GM23338 (cell line): ENCODE measurements at regions not wholly inside any gene's neighbourhood (a gene's known extent, or its start where the extent isn't known, plus 50 kb on each side); places are given as distances from the start of the nearest gene placed in this dataset.

ENCODE experiments used
- ATAC-seq: fragments of 200-7000 bp; cut with Tn5 transposase; 3 replicates; pipeline ENCODE4 v1.9.1; 2020
- DNase-seq: peaks from one replicate; pipeline ENCODE4 v3.0.0-alpha.2; 2015; ENCODE audit warnings: low spot score
- H2AFZ ChIP-seq: fragments of 200-600 bp; sonication (generic); 2 replicates; pipeline ENCODE4 v1.8.0; 2016; ENCODE audit warnings: antibody characterized with exemption, mild to moderate bottlenecking, moderate library complexity
- H3F3A ChIP-seq: fragments of 200-600 bp; sonication (generic); replicated peaks from 2 replicates; pipeline ENCODE4 v1.8.0; 2017; ENCODE audit warnings: antibody characterized with exemption, mixed run types, low read depth
- H3K27ac ChIP-seq: fragments of 200-600 bp; sonication (generic); 2 replicates; pipeline ENCODE4 v1.6.1; 2016; ENCODE audit warnings: low read depth
- H3K27me3 ChIP-seq: fragments of 200-600 bp; sonication (generic); 2 replicates; pipeline ENCODE4 v1.8.0; 2016; ENCODE audit warnings: mild to moderate bottlenecking, mixed run types, moderate library complexity; ENCODE audit not compliant: insufficient read depth
- H3K36me3 ChIP-seq: fragments of 200-600 bp; sonication (generic); 2 replicates; pipeline ENCODE4 v1.8.0; 2016; ENCODE audit warnings: mild to moderate bottlenecking; ENCODE audit not compliant: insufficient read depth
- H3K4me1 ChIP-seq: fragments of 200-600 bp; sonication (generic); 2 replicates; pipeline ENCODE4 v1.8.0; 2016; ENCODE audit warnings: mild to moderate bottlenecking, moderate library complexity; ENCODE audit not compliant: insufficient read depth
- H3K4me2 ChIP-seq: fragments of 200-600 bp; sonication (generic); 2 replicates; pipeline ENCODE4 v1.7.1; 2017; ENCODE audit warnings: mixed run types
- H3K4me3 ChIP-seq: fragments of 200-600 bp; sonication (generic); 2 replicates; pipeline ENCODE4 v1.6.1; 2016; ENCODE audit warnings: mixed run types
- H3K79me2 ChIP-seq: fragments of 200-600 bp; sonication (generic); replicated peaks from 2 replicates; pipeline ENCODE4 v1.8.0; 2017; ENCODE audit warnings: mild to moderate bottlenecking; ENCODE audit not compliant: insufficient read depth
- H3K9me2 ChIP-seq: fragments of 200-600 bp; sonication (generic); 2 replicates; pipeline ENCODE4 v1.8.0; 2017; ENCODE audit not compliant: insufficient read depth
- H4K20me1 ChIP-seq: fragments of 200-600 bp; sonication (generic); replicated peaks from 2 replicates; pipeline ENCODE4 v1.8.0; 2017; ENCODE audit warnings: mild to moderate bottlenecking; ENCODE audit not compliant: insufficient read depth
- H3K27ac Mint-ChIP-seq: 2 replicates; pipeline ENCODE4 v1.8.0; 2020; ENCODE audit warnings: inconsistent platforms, mild to moderate bottlenecking, moderate library complexity, mixed read lengths
- H3K27me3 Mint-ChIP-seq: 3 replicates; pipeline ENCODE4 v1.8.0; 2022; ENCODE audit warnings: low read depth, mild to moderate bottlenecking, moderate library complexity, mixed read lengths, inconsistent platforms; ENCODE audit not compliant: insufficient read depth, poor library complexity
- H3K36me3 Mint-ChIP-seq: 3 replicates; pipeline ENCODE4 v1.8.0; 2021; ENCODE audit warnings: low read depth, mild to moderate bottlenecking, inconsistent platforms, moderate library complexity, mixed read lengths
- H3K4me1 Mint-ChIP-seq: 3 replicates; pipeline ENCODE4 v1.8.0; 2020; ENCODE audit warnings: mild to moderate bottlenecking, inconsistent platforms, mixed read lengths
- H3K4me3 Mint-ChIP-seq: 3 replicates; pipeline ENCODE4 v1.8.0; 2021; ENCODE audit warnings: moderate library complexity, mild to moderate bottlenecking, inconsistent platforms, mixed read lengths
- H3K9me3 Mint-ChIP-seq: 3 replicates; pipeline ENCODE4 v1.8.0; 2020; ENCODE audit warnings: moderate library complexity, mild to moderate bottlenecking, inconsistent platforms, mixed read lengths
- CREB1 ChIP-seq: fragments of 250-450 bp; sonication (Bioruptor Pico); IDR thresholded peaks from 2 replicates; pipeline ENCODE4 v1.5.0; 2020; ENCODE audit warnings: low read depth, mild to moderate bottlenecking, moderate library complexity
- EZH2 ChIP-seq: fragments of 200-600 bp; sonication (generic); IDR thresholded peaks from one replicate; pipeline ENCODE4 v1.8.0; 2017; ENCODE audit warnings: antibody characterized with exemption, mild to moderate bottlenecking, low read depth; ENCODE audit not compliant: unreplicated experiment
- EZH2phosphoT487 ChIP-seq: fragments of 200-600 bp; sonication (generic); IDR thresholded peaks from one replicate; pipeline ENCODE4 v1.8.1; 2018; ENCODE audit warnings: antibody characterized with exemption; ENCODE audit not compliant: unreplicated experiment
- JUNB ChIP-seq: IDR thresholded peaks from one replicate; pipeline ENCODE4 v1.6.1; 2016; ENCODE audit warnings: antibody characterized with exemption; ENCODE audit not compliant: unreplicated experiment
- NANOG ChIP-seq: IDR thresholded peaks from 2 replicates; pipeline ENCODE4 v1.6.1; 2016; ENCODE audit warnings: antibody characterized with exemption, borderline replicate concordance
- POLR2AphosphoS5 ChIP-seq: IDR thresholded peaks from 2 replicates; pipeline ENCODE4 v1.6.1; 2016; ENCODE audit warnings: antibody characterized with exemption, low read depth
- STAT1 ChIP-seq: IDR thresholded peaks from one replicate; pipeline ENCODE4 v1.6.1; 2016; ENCODE audit warnings: antibody characterized with exemption; ENCODE audit not compliant: unreplicated experiment
- ZNF114 ChIP-seq: fragments of 250-450 bp; sonication (Bioruptor Pico); IDR thresholded peaks from 2 replicates; pipeline ENCODE4 v1.5.0; 2020; ENCODE audit warnings: mild to moderate bottlenecking, moderate library complexity
- ZNF331 ChIP-seq: fragments of 250-450 bp; sonication (Bioruptor Pico); IDR thresholded peaks from 2 replicates; pipeline ENCODE4 v1.5.0; 2020; ENCODE audit warnings: low read depth, mild to moderate bottlenecking, moderate library complexity
- TF ChIP-seq, protein P1 (sequence below): IDR thresholded peaks from one replicate; pipeline ENCODE4 v1.6.1; 2018; ENCODE audit warnings: antibody characterized with exemption; ENCODE audit not compliant: unreplicated experiment
- TF ChIP-seq, protein P2 (sequence below): IDR thresholded peaks from 2 replicates; pipeline ENCODE4 v1.6.1; 2016; ENCODE audit warnings: antibody characterized with exemption
- TF ChIP-seq, protein P3 (sequence below), 2 experiments: fragments of 200-600 bp in 1 of 2; sonication (generic) in 1 of 2; conservative IDR thresholded peaks; 2 replicates each; pipeline versions ENCODE4 v1.5.1 to v1.6.1; 2016 to 2017; ENCODE audit warnings: antibody characterized with exemption in 2 of 2, low read depth in 2 of 2, mild to moderate bottlenecking in 2 of 2, moderate library complexity in 1 of 2
- TF ChIP-seq, protein P4 (sequence below): fragments of 250-450 bp; sonication (Bioruptor Pico); IDR thresholded peaks from 2 replicates; pipeline ENCODE4 v1.5.0; 2020; ENCODE audit warnings: mild to moderate bottlenecking, moderate library complexity

DNA sequence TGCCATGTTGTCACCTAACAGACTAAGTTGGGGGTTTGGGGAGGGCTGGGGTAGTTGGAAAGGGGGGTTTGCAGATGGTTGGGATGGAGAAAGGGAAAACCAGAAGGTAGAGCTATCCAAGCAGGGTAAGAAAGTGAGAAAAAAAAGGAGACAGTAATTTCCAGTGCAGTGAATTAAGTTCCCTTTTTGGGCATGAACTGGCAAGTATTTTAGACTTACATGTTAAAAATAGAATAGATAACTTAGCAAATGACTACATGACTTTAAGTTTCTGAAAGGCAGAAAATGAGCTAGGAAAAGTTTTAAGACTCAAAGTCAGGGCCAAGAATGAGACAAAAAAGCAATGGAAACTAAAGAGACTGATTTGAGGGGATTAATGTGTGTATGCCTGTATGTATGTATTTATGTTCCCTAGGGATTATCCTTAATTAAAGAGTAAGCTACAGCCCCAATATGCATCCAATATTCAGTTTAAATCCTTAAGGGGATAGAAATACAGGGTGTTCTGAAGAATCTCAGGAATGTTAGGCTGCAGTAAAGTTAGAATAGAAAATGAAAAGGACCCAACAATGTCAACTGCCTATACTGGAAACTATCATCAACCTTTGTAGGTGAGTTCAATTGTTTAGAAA is 285.2 kb upstream of the MME start:
- no peaks in the 10 kb centered on the region for H3K79me2 ChIP-seq
- DNase-seq (peak; percentile 11), ATAC-seq (no peak)
- H3F3A ChIP-seq, result no peaks in the 10 kb centered on the region
- Mint-ChIP-seq H3K4me3 (no peak overlapping the region), H3K36me3 (no peaks in the 10 kb centered on the region), H3K27me3 (peaks cover 2% of the 10 kb centered on the region), H3K4me1 (peaks cover 8% of the 10 kb centered on the region), H3K9me3 (no peaks in the 10 kb centered on the region), H3K27ac (no peak overlapping the region)
- H3K4me3 ChIP-seq, result no peak overlapping the region
- no peaks in the 10 kb centered on the region for H4K20me1 ChIP-seq
- no peaks in the 10 kb centered on the region for H3K36me3 ChIP-seq
- no peaks in the 10 kb centered on the region for H3K4me1 ChIP-seq
- no peak for TF ChIP-seq POLR2AphosphoS5
- TF ChIP-seq, protein P1, sequence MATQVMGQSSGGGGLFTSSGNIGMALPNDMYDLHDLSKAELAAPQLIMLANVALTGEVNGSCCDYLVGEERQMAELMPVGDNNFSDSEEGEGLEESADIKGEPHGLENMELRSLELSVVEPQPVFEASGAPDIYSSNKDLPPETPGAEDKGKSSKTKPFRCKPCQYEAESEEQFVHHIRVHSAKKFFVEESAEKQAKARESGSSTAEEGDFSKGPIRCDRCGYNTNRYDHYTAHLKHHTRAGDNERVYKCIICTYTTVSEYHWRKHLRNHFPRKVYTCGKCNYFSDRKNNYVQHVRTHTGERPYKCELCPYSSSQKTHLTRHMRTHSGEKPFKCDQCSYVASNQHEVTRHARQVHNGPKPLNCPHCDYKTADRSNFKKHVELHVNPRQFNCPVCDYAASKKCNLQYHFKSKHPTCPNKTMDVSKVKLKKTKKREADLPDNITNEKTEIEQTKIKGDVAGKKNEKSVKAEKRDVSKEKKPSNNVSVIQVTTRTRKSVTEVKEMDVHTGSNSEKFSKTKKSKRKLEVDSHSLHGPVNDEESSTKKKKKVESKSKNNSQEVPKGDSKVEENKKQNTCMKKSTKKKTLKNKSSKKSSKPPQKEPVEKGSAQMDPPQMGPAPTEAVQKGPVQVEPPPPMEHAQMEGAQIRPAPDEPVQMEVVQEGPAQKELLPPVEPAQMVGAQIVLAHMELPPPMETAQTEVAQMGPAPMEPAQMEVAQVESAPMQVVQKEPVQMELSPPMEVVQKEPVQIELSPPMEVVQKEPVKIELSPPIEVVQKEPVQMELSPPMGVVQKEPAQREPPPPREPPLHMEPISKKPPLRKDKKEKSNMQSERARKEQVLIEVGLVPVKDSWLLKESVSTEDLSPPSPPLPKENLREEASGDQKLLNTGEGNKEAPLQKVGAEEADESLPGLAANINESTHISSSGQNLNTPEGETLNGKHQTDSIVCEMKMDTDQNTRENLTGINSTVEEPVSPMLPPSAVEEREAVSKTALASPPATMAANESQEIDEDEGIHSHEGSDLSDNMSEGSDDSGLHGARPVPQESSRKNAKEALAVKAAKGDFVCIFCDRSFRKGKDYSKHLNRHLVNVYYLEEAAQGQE, result no peak
- no peak for TF ChIP-seq ZNF331 (CRISPR knock-in tag)
- TF ChIP-seq EZH2phosphoT487, result no peak
- TF ChIP-seq STAT1, result no peak
- TF ChIP-seq JUNB, result no peak
- no peak for TF ChIP-seq EZH2
- TF ChIP-seq, protein P2, sequence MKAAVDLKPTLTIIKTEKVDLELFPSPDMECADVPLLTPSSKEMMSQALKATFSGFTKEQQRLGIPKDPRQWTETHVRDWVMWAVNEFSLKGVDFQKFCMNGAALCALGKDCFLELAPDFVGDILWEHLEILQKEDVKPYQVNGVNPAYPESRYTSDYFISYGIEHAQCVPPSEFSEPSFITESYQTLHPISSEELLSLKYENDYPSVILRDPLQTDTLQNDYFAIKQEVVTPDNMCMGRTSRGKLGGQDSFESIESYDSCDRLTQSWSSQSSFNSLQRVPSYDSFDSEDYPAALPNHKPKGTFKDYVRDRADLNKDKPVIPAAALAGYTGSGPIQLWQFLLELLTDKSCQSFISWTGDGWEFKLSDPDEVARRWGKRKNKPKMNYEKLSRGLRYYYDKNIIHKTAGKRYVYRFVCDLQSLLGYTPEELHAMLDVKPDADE, result no peak
- no peak for TF ChIP-seq CREB1 (CRISPR knock-in tag)
- TF ChIP-seq, protein P3, sequence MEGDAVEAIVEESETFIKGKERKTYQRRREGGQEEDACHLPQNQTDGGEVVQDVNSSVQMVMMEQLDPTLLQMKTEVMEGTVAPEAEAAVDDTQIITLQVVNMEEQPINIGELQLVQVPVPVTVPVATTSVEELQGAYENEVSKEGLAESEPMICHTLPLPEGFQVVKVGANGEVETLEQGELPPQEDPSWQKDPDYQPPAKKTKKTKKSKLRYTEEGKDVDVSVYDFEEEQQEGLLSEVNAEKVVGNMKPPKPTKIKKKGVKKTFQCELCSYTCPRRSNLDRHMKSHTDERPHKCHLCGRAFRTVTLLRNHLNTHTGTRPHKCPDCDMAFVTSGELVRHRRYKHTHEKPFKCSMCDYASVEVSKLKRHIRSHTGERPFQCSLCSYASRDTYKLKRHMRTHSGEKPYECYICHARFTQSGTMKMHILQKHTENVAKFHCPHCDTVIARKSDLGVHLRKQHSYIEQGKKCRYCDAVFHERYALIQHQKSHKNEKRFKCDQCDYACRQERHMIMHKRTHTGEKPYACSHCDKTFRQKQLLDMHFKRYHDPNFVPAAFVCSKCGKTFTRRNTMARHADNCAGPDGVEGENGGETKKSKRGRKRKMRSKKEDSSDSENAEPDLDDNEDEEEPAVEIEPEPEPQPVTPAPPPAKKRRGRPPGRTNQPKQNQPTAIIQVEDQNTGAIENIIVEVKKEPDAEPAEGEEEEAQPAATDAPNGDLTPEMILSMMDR (conservative IDR thresholded peaks at IDR 0.05; ENCODE audit: low read depth in 2 of 2), result no peak
- no peak for TF ChIP-seq ZNF114 (CRISPR knock-in tag)
- TF ChIP-seq, protein P4, sequence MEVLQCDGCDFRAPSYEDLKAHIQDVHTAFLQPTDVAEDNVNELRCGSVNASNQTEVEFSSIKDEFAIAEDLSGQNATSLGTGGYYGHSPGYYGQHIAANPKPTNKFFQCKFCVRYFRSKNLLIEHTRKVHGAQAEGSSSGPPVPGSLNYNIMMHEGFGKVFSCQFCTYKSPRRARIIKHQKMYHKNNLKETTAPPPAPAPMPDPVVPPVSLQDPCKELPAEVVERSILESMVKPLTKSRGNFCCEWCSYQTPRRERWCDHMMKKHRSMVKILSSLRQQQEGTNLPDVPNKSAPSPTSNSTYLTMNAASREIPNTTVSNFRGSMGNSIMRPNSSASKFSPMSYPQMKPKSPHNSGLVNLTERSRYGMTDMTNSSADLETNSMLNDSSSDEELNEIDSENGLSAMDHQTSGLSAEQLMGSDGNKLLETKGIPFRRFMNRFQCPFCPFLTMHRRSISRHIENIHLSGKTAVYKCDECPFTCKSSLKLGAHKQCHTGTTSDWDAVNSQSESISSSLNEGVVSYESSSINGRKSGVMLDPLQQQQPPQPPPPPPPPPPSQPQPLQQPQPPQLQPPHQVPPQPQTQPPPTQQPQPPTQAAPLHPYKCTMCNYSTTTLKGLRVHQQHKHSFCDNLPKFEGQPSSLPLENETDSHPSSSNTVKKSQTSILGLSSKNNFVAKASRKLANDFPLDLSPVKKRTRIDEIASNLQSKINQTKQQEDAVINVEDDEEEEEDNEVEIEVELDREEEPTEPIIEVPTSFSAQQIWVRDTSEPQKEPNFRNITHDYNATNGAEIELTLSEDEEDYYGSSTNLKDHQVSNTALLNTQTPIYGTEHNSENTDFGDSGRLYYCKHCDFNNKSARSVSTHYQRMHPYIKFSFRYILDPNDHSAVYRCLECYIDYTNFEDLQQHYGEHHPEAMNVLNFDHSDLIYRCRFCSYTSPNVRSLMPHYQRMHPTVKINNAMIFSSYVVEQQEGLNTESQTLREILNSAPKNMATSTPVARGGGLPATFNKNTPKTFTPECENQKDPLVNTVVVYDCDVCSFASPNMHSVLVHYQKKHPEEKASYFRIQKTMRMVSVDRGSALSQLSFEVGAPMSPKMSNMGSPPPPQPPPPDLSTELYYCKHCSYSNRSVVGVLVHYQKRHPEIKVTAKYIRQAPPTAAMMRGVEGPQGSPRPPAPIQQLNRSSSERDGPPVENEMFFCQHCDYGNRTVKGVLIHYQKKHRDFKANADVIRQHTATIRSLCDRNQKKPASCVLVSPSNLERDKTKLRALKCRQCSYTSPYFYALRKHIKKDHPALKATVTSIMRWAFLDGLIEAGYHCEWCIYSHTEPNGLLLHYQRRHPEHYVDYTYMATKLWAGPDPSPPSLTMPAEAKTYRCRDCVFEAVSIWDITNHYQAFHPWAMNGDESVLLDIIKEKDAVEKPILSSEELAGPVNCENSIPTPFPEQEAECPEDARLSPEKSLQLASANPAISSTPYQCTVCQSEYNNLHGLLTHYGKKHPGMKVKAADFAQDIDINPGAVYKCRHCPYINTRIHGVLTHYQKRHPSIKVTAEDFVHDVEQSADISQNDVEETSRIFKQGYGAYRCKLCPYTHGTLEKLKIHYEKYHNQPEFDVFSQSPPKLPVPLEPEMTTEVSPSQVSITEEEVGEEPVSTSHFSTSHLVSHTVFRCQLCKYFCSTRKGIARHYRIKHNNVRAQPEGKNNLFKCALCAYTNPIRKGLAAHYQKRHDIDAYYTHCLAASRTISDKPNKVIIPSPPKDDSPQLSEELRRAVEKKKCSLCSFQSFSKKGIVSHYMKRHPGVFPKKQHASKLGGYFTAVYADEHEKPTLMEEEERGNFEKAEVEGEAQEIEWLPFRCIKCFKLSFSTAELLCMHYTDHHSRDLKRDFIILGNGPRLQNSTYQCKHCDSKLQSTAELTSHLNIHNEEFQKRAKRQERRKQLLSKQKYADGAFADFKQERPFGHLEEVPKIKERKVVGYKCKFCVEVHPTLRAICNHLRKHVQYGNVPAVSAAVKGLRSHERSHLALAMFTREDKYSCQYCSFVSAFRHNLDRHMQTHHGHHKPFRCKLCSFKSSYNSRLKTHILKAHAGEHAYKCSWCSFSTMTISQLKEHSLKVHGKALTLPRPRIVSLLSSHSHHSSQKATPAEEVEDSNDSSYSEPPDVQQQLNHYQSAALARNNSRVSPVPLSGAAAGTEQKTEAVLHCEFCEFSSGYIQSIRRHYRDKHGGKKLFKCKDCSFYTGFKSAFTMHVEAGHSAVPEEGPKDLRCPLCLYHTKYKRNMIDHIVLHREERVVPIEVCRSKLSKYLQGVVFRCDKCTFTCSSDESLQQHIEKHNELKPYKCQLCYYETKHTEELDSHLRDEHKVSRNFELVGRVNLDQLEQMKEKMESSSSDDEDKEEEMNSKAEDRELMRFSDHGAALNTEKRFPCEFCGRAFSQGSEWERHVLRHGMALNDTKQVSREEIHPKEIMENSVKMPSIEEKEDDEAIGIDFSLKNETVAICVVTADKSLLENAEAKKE (CRISPR knock-in tag), result no peak
- TF ChIP-seq NANOG, result no peak
- no peaks in the 10 kb centered on the region for H3K9me2 ChIP-seq
- H2AFZ ChIP-seq, result no peak overlapping the region
- no peak overlapping the region for H3K27ac ChIP-seq
- no peak overlapping the region for H3K4me2 ChIP-seq
- H3K27me3 ChIP-seq, result no peaks in the 10 kb centered on the region
